IPS DF 4.7 (cell line): ENCODE measurements at regions not wholly inside any gene's neighbourhood (a gene's known extent, or its start where the extent isn't known, plus 50 kb on each side); places are given as distances from the start of the nearest gene placed in this dataset.
"Not testable (repeated sequence)": the region's sequence is repeated elsewhere in the genome, so short reads cannot be mapped to it uniquely, and the experiment has no call there.

Experiments used
- DNase-seq: peaks from one replicate; pipeline ENCODE4 v3.0.0-alpha.2; 2013; ENCODE audit warnings: low spot score; ENCODE audit errors: extremely low read depth

DNA sequence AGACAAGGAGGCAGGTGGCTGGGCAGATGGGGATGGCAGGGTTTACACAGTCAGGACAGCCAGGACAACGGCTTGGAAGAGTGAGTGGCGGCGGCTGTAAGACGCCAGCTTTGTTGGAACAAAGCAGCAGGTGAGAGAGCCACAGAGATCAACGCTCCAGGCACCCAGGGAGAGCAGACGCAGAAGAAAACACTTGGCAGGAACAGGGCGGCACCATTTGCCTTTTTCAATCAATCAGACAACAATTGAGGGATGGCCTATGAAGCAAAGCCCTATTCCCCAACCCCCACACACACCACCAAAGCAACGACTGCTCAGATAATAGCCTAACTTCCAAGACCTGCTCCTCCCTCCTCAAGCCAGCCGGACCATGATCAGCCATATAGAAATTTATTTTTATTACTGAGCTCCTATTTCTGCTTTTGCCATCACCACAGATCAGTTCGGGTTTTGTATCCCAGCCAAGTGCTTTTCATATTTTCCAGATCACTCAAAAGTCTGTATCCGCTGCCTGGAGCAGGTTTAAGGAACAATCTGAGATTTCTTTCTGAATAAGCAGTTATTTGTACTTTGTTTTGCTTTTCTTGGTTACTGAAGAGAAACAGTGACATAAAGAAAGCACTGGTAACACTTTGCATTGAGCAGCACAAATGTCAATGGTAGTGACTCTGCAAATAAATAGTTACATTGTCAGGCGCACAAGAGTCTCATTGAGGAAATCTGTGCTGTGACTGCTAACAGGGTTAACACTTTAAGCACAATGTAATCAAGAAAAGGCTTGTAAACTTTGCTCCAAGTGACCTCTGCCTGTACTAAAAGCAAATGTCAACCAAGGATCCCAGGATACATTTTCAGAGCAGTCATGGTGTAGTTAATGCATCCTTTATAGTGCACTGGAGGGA is 81.8 kb upstream of the RBPJ start:
- DNase-seq = no peak

DNA sequence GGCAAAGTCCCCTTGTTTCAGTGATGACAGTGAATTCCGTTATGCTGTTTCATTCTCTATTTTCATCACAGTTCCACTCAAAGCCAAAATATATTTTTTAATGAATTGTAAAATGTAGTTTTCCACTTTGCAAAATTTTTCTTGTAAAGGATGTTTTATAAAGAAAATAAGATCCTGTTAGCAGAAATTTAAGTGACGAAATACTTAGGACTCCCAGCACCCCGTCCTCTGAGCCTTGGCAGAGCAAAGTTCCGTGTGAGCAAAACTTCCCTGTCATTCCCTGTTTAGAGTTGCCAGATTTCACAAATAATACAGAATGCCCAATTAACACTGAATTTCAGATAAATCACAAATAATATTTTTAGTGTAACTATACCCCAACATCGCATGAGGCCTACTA is 81.0 kb upstream of the RBPJ start:
- DNase-seq = no peak

DNA sequence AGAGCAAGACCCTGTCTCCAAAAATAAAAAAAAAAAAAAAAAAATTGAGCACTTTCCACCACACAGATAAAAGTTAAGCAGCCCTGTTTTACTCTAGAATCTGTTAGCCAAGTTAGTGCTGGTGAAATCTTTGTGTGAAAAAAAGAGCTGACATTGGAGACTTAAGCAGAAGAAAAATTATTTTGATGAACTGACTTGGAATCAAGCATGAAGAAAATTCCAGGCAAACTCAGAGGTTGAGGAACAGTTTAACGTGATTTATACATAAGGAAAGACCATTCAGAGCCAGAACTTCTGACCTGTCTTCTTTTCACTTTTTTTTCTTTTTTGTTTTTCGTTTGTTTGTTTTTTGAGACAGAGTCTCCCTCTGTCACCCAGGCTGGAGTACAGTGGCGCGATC is 79.6 kb upstream of the RBPJ start:
- no peak for DNase-seq

GRCh38 chr4:26242451-26242850 is 78.4 kb upstream of the RBPJ start:
- no peak for DNase-seq

DNA sequence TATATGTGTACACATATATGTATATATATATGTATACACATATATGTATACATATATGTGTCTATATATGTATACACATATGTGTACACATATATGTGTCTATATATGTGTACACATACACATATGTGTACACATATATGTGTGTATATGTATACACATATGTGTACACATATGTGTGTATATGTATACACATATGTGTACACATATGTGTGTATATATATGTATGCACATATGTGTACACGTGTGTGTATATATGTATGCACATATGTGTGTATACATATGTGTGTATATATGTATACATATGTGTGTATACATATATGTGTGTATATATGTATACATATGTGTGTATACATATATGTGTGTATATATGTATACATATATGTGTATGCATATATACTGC is 76.7 kb upstream of the RBPJ start:
- DNase-seq = not testable (repeated sequence)

- DNase-seq = no peak
These were observed 72.2 kb upstream of the RBPJ start for GRCh38 chr4:26248647-26249046.

- no peak for DNase-seq
These were observed 68.3 kb upstream of the RBPJ start for GRCh38 chr4:26252349-26253025.

DNA sequence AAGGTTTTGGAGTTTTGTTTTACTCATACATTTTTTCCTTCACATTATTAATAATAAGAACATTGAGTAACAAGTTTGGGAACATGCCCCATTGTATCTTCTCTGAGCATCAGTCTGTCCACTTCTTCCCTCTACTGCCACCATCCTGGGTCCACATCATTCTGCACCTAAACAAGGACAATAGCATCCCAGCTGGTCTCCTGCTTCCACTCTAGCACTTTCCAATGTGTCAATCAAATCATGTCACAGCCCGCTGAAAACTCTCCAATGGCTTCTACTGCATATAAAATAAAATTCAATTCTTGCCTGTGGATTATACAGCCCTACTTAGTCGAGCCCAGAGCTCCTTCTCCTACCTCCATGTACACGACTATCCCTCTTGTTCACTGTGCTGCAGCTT is 66.8 kb upstream of the RBPJ start:
- DNase-seq = no peak

DNA sequence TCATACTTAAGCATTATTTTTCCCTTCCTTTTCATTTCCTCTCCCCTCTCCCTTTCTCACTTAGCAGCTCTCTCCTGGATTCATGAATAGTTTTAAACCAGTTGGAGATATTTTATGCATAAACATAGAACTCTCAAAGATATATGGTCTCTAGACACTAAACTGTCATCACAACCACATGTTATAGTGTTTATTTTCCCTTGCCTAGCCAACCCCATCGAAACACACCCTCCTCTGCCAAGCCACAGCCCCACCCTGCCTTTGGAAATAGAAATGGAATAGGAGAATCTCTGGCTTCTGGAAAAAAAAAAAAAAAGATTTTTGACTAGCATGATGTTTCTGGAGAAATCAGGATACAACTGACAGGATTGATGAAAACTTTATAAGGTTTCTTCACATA is 64.8 kb upstream of the RBPJ start:
- no peak for DNase-seq

DNA sequence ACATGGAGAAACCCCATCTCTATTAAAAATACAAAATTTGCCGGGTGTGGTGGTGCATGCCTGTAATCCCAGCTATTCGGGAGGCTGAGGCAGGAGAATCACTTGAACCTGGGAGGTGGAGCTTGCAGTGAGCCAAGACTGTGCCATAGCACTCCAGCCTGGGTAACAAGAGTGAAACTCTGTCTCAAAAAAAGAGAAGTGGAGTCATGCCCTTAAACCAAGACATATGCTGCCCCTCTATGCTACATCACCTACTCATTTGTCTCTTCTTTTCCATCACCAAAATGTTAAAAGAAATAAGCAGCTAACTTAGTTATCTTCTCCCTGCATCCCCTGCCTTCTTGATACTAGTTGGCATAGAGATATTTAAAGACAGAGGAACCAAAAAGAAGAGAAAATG is 63.4 kb upstream of the RBPJ start:
- not testable (repeated sequence) for DNase-seq

GRCh38 chr4:26257850-26258249 is 63.0 kb upstream of the RBPJ start:
- no peak for DNase-seq

DNA sequence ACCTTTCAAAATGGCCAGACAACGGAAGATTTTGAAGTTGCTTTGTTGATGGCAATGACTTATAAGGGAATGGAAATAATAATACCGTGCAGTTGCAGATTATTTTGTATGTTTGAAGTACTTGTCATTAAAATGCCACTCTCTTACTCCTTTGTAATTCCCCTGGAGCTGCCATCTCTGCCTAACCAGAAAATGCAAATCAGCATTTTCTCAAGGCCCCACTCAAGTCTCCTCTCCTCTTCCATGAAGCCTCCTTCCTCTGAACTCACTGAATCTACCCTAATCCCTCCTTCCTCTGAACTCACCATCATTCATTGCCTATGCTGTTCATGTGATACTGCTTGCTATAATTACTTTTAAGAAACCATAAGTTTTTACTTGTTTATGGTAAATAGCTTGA is 60.2 kb upstream of the RBPJ start:
- no peak for DNase-seq

- DNase-seq = no peak
These were observed 59.4 kb upstream of the RBPJ start for GRCh38 chr4:26261405-26261804.

- DNase-seq = peak; percentile 30
These were observed 57.6 kb upstream of the RBPJ start for GRCh38 chr4:26263165-26263564.

GRCh38 chr4:26264109-26264508 is 56.7 kb upstream of the RBPJ start:
- DNase-seq = no peak

DNA sequence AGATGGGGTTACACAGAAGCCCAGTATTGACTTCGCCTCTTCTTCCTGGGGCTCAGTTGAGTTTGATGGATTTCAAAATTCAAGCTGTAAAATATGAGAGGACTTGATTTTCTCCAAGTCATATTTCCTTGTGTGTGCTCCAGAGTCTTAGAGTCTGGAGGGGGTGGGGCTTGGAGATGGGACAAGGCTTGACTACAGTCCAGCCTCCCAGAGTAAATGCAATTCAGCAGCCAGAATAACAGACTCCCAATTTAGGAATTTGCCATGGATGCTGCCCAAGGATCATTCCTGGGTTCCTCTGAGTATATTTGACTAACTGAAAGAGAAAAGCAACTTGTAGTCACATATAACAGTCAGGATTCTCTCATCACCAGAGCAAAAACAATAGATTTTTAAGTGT is 53.7 kb upstream of the RBPJ start:
- no peak for DNase-seq

GRCh38 chr4:26268246-26268645 is 52.6 kb upstream of the RBPJ start:
- DNase-seq = no peak

DNA sequence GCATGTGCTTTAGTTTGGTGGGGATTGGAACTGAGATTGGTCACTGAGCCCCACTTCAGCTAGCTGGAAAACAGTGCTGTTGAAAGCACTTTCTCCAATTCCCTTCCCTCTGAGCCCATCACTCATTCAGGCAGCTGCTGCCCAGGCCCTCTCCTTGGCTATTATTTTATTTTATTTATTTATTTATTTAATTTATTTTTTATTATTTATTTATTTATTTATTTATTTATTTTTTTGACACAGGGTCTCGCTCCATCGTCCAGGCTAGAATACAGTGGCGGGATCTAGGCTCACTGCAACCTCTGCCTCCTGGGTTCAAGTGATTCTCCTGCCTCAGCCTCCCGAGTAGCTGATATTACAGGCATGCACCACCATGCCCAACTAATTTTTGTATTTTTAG is 51.8 kb upstream of the RBPJ start:
- DNase-seq = no peak
